Thyroid gland (tissue), 3 donors: ENCODE measurements at regions not wholly inside any gene's neighbourhood (a gene's known extent, or its start where the extent isn't known, plus 50 kb on each side); places are given as distances from the start of the nearest gene placed in this dataset. TPM values are rescaled to one million over a fixed set of nuclear protein-coding genes. Genes with fewer than 3 reads are reported as not detected.

ENCODE experiments used
- microRNA counts, 2 donors: library from miRNA; unstranded; fragments of <30 nt; microRNA quantifications; one replicate each; lab custom pipeline; 2016 to 2017
- microRNA-seq: library from miRNA; unstranded; fragments of <30 nt; microRNA quantifications from one replicate; pipeline ENCODE4, GENCODE V29; 2016
- small RNA-seq: library from RNA; depleted of rRNA; stranded (forward); fragments of <200 nt; gene quantifications from one replicate; pipeline ENCODE3, GENCODE V24; 2016

MicroRNAs in the stretch of these regions (microRNA counts, 767-probe panel; counts per million panel counts)
- 0 counts per million in 2 donors for microRNA hsa-miR-1302 (lab: Ali Mortazavi, UCI)

Small RNAs in the stretch of these regions (microRNA-seq; reads per million reads assigned to microRNA genes)
- gene MIR6859-1 (not detected), gene MIR6859-2 (not detected)

Small RNAs in the stretch of these regions (small RNA-seq; reads per million reads assigned to genes)
- gene AL627309.7 (not detected), gene MIR6859-1 (not detected), gene MIR6859-2 (not detected), gene RNU6-1100P (not detected)
